Activated CD4-positive, alpha-beta memory T cell treated with anti-CD3 and anti-CD28 coated beads for 36 hours (primary cell): ENCODE measurements at regions not wholly inside any gene's neighbourhood (a gene's known extent, or its start where the extent isn't known, plus 50 kb on each side); places are given as distances from the start of the nearest gene placed in this dataset.

Source experiments
- CTCF ChIA-PET: fragments of 350-600 bp; sonication (Branson Sonifier 250); formaldehyde crosslinking; loops from one replicate; lab custom pipeline; 2021; ENCODE audit warnings: antibody characterized with exemption, inconsistent platforms; lab: Charles Lee
- POLR2A ChIA-PET: fragments of 350-600 bp; sonication (Branson Sonifier 250); formaldehyde crosslinking; loops from one replicate; lab custom pipeline; 2021; ENCODE audit warnings: antibody characterized with exemption; lab: Charles Lee
- DNase-seq: peaks from one replicate; pipeline ENCODE4 v3.0.0-alpha.2; 2020
- H3K27ac Mint-ChIP-seq: one replicate; pipeline ENCODE4 v1.8.0; 2021; ENCODE audit warnings: mixed read lengths
- H3K27me3 Mint-ChIP-seq: one replicate; pipeline ENCODE4 v1.8.0; 2021; ENCODE audit warnings: mixed read lengths
- H3K36me3 Mint-ChIP-seq: one replicate; pipeline ENCODE4 v1.8.0; 2021; ENCODE audit warnings: mixed read lengths
- H3K4me1 Mint-ChIP-seq: one replicate; pipeline ENCODE4 v1.8.0; 2021; ENCODE audit warnings: low read depth, mixed read lengths
- H3K4me3 Mint-ChIP-seq: one replicate; pipeline ENCODE4 v1.8.0; 2021; ENCODE audit warnings: mild to moderate bottlenecking, mixed read lengths
- H3K9me3 Mint-ChIP-seq: one replicate; pipeline ENCODE4 v1.8.0; 2021; ENCODE audit warnings: mixed read lengths
- intact Hi-C: fragments of 100-400 bp; cut with micrococcal nuclease; formaldehyde crosslinking; loops from one replicate; pipeline ENCODE4 v1.15.1; 2023

- no peaks in the 10 kb centered on the region for H3K4me1 Mint-ChIP-seq
- no peaks in the 10 kb centered on the region for H3K9me3 Mint-ChIP-seq
- DNase-seq, result no peak
- no peaks in the 10 kb centered on the region for H3K36me3 Mint-ChIP-seq
- ChIA-PET CTCF (no interaction called here), POLR2A (no interaction called here)
- intact Hi-C loops, result no loop called here
- H3K27me3 Mint-ChIP-seq, result peaks cover 5% of the 10 kb centered on the region
- H3K27ac Mint-ChIP-seq, result no peak overlapping the region
- no peak overlapping the region for H3K4me3 Mint-ChIP-seq
These were observed 64.8 kb upstream of the FGG start for GRCh38 chr4:154677300-154677699.

DNA sequence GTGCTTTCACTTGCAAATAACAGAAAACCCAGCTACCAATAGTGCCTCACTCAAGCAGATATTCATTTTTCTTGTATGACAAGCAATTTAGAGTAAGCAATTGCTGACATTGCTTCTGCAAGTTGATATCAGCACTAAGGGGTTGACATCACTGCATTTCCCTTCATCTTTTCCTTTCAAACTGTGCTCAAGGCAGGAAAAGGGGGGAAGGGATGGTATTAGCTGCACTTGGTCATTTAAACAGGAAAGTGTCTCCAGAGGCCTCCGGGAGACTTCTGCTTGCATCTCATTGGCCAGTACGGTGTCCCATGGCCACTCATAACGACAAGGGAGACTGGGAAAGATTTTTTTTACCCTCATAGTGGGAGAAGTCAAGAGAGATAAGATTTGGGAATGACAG lies 65.5 kb upstream of the FGG start:
- no peaks in the 10 kb centered on the region for H3K4me1 Mint-ChIP-seq
- H3K27me3 Mint-ChIP-seq, result peaks cover 5% of the 10 kb centered on the region
- intact Hi-C loops, result no loop called here
- DNase-seq, result no peak
- no peak overlapping the region for H3K4me3 Mint-ChIP-seq
- no peak overlapping the region for H3K27ac Mint-ChIP-seq
- ChIA-PET CTCF (no interaction called here), POLR2A (no interaction called here)
- no peaks in the 10 kb centered on the region for H3K36me3 Mint-ChIP-seq
- H3K9me3 Mint-ChIP-seq, result no peaks in the 10 kb centered on the region

- no peak overlapping the region for H3K4me3 Mint-ChIP-seq
- intact Hi-C loops, result no loop called here
- no peak overlapping the region for H3K27ac Mint-ChIP-seq
- POLR2A ChIA-PET, result no interaction called here
- CTCF ChIA-PET, result no interaction called here
- H3K4me1 Mint-ChIP-seq, result no peaks in the 10 kb centered on the region
- peaks cover 3% of the 10 kb centered on the region for H3K27me3 Mint-ChIP-seq
- H3K36me3 Mint-ChIP-seq, result no peaks in the 10 kb centered on the region
- no peak for DNase-seq
- H3K9me3 Mint-ChIP-seq, result no peaks in the 10 kb centered on the region
These were observed 59.7 kb upstream of the LRAT start for GRCh38 chr4:154683956-154684681.

DNA sequence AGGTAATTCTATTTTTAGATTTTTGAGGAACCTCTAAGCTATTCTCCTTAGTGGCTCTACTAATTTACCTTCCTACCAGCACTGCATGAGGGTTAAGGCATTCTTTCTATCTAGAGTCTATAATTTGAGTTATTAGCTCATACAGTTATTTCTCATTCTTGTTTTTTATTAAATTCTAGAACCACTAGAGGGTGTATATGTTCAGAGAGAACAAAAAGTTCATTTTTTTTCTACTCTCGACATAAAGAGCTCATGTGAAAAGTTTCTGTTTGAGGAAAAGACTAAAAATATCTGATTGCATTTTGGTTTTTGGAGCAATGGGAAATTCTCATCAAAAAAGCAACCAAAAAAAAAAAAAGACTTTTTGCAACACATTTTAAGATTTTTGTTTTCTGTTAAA lies 57.0 kb upstream of the LRAT start:
- no peaks in the 10 kb centered on the region for H3K9me3 Mint-ChIP-seq
- CTCF ChIA-PET, result no interaction called here
- no peak for DNase-seq
- no peak overlapping the region for H3K4me3 Mint-ChIP-seq
- peaks cover 2% of the 10 kb centered on the region for H3K27me3 Mint-ChIP-seq
- POLR2A ChIA-PET, result no interaction called here
- intact Hi-C loops, result no loop called here
- H3K4me1 Mint-ChIP-seq, result no peaks in the 10 kb centered on the region
- no peak overlapping the region for H3K27ac Mint-ChIP-seq
- H3K36me3 Mint-ChIP-seq, result no peaks in the 10 kb centered on the region

DNA sequence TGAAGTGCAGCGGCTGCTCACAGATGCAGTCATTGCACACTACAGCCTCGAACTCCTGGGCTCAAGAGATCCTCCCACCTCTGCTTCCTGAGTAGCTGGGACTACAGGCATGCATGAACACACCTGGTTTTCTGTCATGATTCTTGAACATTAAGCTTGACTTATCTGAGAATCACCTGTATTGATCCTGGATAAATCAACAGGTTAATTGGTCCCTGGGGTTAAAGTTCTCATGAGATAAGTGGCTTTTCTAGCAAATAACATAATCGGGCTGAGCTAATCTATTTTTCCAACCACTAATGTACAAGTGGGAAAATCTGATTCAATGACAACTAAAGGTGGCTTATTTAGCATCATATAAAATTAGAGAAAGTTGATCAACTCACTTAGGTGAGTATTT lies 56.0 kb upstream of the LRAT start:
- no peak overlapping the region for H3K27ac Mint-ChIP-seq
- ChIA-PET POLR2A (interaction anchor here (0.6 kb wide), 1 partner anchor 902 kb away, joined by 3 read pairs; no protein-coding TSS in a partner anchor), CTCF (no interaction called here)
- H3K36me3 Mint-ChIP-seq, result no peaks in the 10 kb centered on the region
- H3K9me3 Mint-ChIP-seq, result no peaks in the 10 kb centered on the region
- H3K27me3 Mint-ChIP-seq, result no peaks in the 10 kb centered on the region
- H3K4me1 Mint-ChIP-seq, result no peaks in the 10 kb centered on the region
- DNase-seq, result no peak
- intact Hi-C loops, result no loop called here
- no peak overlapping the region for H3K4me3 Mint-ChIP-seq

GRCh38 chr4:154691229-154691628 lies 52.6 kb upstream of the LRAT start:
- ChIA-PET CTCF (no interaction called here), POLR2A (no interaction called here)
- Mint-ChIP-seq H3K4me3 (no peak overlapping the region), H3K27me3 (peaks cover 4% of the 10 kb centered on the region), H3K4me1 (no peaks in the 10 kb centered on the region), H3K36me3 (no peaks in the 10 kb centered on the region), H3K9me3 (no peaks in the 10 kb centered on the region), H3K27ac (no peak overlapping the region)
- no peak for DNase-seq
- intact Hi-C loops, result no loop called here

- DNase-seq, result no peak
- Mint-ChIP-seq H3K36me3 (no peaks in the 10 kb centered on the region), H3K27ac (no peak overlapping the region), H3K4me3 (no peak overlapping the region), H3K4me1 (no peaks in the 10 kb centered on the region), H3K9me3 (no peaks in the 10 kb centered on the region), H3K27me3 (peaks cover 4% of the 10 kb centered on the region)
- intact Hi-C loops, result no loop called here
- CTCF ChIA-PET, result no interaction called here
- POLR2A ChIA-PET, result no interaction called here
These were observed 51.4 kb upstream of the LRAT start for GRCh38 chr4:154692304-154692818.
